Endodermal cell (in vitro differentiated cells): ENCODE measurements at regions not wholly inside any gene's neighbourhood (a gene's known extent, or its start where the extent isn't known, plus 50 kb on each side); places are given as distances from the start of the nearest gene placed in this dataset.

Experiments
- DNase-seq: peaks from one replicate; pipeline ENCODE4 v3.0.0-alpha.2; 2017
- H3K27ac ChIP-seq: 2 replicates; pipeline ENCODE4 v1.5.1; 2013; ENCODE audit warnings: mild to moderate bottlenecking, low read depth, low read length, moderate library complexity
- H3K27me3 ChIP-seq: 2 replicates; pipeline ENCODE4 v1.6.1; 2013; ENCODE audit warnings: mild to moderate bottlenecking, low read length, moderate library complexity; ENCODE audit not compliant: insufficient read depth, control insufficient read depth, poor library complexity, severe bottlenecking
- H3K36me3 ChIP-seq: 2 replicates; pipeline ENCODE4 v1.7.0; 2013; ENCODE audit warnings: mild to moderate bottlenecking, low read length, moderate library complexity; ENCODE audit not compliant: control insufficient read depth, insufficient read depth
- H3K4me1 ChIP-seq: one replicate; pipeline ENCODE4 v1.7.0; 2013; ENCODE audit warnings: low read length; ENCODE audit not compliant: control insufficient read depth, insufficient read depth
- H3K4me3 ChIP-seq: 2 replicates; pipeline ENCODE4 v1.5.1; 2013; ENCODE audit warnings: mild to moderate bottlenecking, low read length, moderate library complexity
- H3K9ac ChIP-seq: 2 replicates; pipeline ENCODE4 v1.6.1; 2013; ENCODE audit warnings: mild to moderate bottlenecking, low read length, moderate library complexity; ENCODE audit not compliant: poor library complexity, severe bottlenecking; ENCODE audit errors: extremely low read depth
- H3K9me3 ChIP-seq: 2 replicates; pipeline ENCODE4 v1.6.1; 2013; ENCODE audit warnings: mild to moderate bottlenecking, low read length, moderate library complexity; ENCODE audit not compliant: control insufficient read depth
- H3K27ac Mint-ChIP-seq: 2 replicates; pipeline ENCODE4 v1.8.0; 2020; ENCODE audit warnings: mixed read lengths
- H3K27me3 Mint-ChIP-seq: 2 replicates; pipeline ENCODE4 v1.8.0; 2021; ENCODE audit warnings: mild to moderate bottlenecking, mixed read lengths; ENCODE audit not compliant: insufficient read depth
- H3K36me3 Mint-ChIP-seq: 2 replicates; pipeline ENCODE4 v1.8.0; 2020; ENCODE audit warnings: low read depth, mixed read lengths
- H3K4me1 Mint-ChIP-seq: 2 replicates; pipeline ENCODE4 v1.8.0; 2020; ENCODE audit warnings: mixed read lengths
- H3K4me3 Mint-ChIP-seq: 2 replicates; pipeline ENCODE4 v1.8.0; 2020; ENCODE audit warnings: mild to moderate bottlenecking, moderate library complexity, mixed read lengths
- H3K9me3 Mint-ChIP-seq: 2 replicates; pipeline ENCODE4 v1.8.0; 2020; ENCODE audit warnings: mild to moderate bottlenecking, mixed read lengths
- WGBS, 2 experiments: methylation state at CpG; one replicate each; pipeline versions ENCODE4 v1.1.5 to v1.1.7; 2013; ENCODE audit warnings: missing lambda C conversion rate in 2 of 2, mixed read lengths in 1 of 2; ENCODE audit not compliant: insufficient coverage in 1 of 2, insufficient read length in 1 of 2; 5-methylcytosine and 5-hydroxymethylcytosine counted together
- TF ChIP-seq, protein P1 (sequence below): fragments of 200-600 bp; sonication (generic); conservative IDR thresholded peaks from 2 replicates; pipeline ENCODE4 v1.5.0; 2021; ENCODE audit warnings: antibody characterized with exemption, mild to moderate bottlenecking

DNA sequence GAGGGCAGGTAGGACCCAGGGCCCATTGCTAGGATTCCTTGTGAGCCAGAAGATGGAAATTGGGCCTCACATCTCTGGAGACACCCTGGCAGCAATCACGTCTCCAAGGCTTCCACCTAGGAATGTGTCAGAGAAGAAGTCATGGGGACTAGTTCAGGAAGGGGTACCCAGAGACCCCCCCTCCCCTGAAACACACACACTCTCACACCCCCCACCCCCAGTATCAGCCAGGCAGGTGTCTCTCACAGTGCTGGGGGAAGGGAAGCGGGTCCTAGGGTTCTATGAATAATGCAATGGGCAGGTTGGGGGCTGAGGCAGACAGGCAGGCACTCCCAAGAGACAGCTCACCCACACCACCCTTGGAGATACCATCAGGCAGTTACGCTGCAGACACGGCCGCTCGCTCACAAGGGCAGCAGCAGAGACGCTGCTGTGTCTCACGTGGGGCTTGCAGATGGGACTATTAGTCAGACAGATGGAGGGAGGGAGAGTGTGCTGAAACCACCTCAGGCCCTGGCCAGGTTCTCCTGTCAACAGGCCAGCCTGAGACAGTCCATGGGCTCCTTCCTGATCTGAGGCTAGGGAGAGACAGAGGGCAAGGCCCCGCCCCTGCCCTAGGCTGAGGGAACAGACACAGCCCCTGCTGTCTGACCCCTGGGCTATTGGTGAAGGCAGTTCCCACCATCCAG, 134.6 kb downstream of the CYP26B1 start:
- WGBS, 2 experiments, result 85 to 90% methylated on average over 3 to 9 of the region's 9 CpGs
- H3K4me1 ChIP-seq, result no peaks in the 10 kb centered on the region
- H3K9ac ChIP-seq, result no peak overlapping the region
- TF ChIP-seq, protein P1, sequence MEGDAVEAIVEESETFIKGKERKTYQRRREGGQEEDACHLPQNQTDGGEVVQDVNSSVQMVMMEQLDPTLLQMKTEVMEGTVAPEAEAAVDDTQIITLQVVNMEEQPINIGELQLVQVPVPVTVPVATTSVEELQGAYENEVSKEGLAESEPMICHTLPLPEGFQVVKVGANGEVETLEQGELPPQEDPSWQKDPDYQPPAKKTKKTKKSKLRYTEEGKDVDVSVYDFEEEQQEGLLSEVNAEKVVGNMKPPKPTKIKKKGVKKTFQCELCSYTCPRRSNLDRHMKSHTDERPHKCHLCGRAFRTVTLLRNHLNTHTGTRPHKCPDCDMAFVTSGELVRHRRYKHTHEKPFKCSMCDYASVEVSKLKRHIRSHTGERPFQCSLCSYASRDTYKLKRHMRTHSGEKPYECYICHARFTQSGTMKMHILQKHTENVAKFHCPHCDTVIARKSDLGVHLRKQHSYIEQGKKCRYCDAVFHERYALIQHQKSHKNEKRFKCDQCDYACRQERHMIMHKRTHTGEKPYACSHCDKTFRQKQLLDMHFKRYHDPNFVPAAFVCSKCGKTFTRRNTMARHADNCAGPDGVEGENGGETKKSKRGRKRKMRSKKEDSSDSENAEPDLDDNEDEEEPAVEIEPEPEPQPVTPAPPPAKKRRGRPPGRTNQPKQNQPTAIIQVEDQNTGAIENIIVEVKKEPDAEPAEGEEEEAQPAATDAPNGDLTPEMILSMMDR, result no peak
- peak; percentile 51 for DNase-seq
- Mint-ChIP-seq H3K9me3 (no peaks in the 10 kb centered on the region), H3K4me1 (peaks cover 15% of the 10 kb centered on the region), H3K4me3 (no peak overlapping the region), H3K36me3 (no peaks in the 10 kb centered on the region), H3K27ac (no peak overlapping the region), H3K27me3 (peaks cover 3% of the 10 kb centered on the region)
- H3K36me3 ChIP-seq, result no peaks in the 10 kb centered on the region
- no peak overlapping the region for H3K27ac ChIP-seq
- H3K27me3 ChIP-seq, result no peaks in the 10 kb centered on the region
- no peak overlapping the region for H3K4me3 ChIP-seq
- H3K9me3 ChIP-seq, result no peaks in the 10 kb centered on the region

GRCh38 chr2:72011791-72012190, 135.9 kb downstream of the CYP26B1 start:
- Mint-ChIP-seq H3K27me3 (peaks cover 3% of the 10 kb centered on the region), H3K4me3 (no peak overlapping the region), H3K27ac (no peak overlapping the region), H3K9me3 (no peaks in the 10 kb centered on the region), H3K36me3 (no peaks in the 10 kb centered on the region), H3K4me1 (peaks cover 20% of the 10 kb centered on the region)
- Histone ChIP-seq H3K27ac (no peak overlapping the region), H3K9ac (no peak overlapping the region), H3K4me1 (no peaks in the 10 kb centered on the region), H3K27me3 (no peaks in the 10 kb centered on the region), H3K9me3 (no peaks in the 10 kb centered on the region), H3K36me3 (no peaks in the 10 kb centered on the region), H3K4me3 (no peak overlapping the region)
- DNase-seq, result no peak
- TF ChIP-seq, protein P1, result no peak
- 96% methylated on average over 6 of the region's 6 CpGs; no CpG with 5 or more reads in 1 of the 2 experiments for WGBS, 2 experiments

- H3K27me3 Mint-ChIP-seq, result peaks cover 3% of the 10 kb centered on the region
- WGBS, 2 experiments, result 94% methylated on average over 3 of the region's 3 CpGs; no CpG with 5 or more reads in 1 of the 2 experiments
- TF ChIP-seq, protein P1, result no peak
- H3K4me3 ChIP-seq, result no peak overlapping the region
- no peaks in the 10 kb centered on the region for H3K36me3 Mint-ChIP-seq
- no peak overlapping the region for H3K9ac ChIP-seq
- DNase-seq, result no peak
- peaks cover 24% of the 10 kb centered on the region for H3K4me1 Mint-ChIP-seq
- H3K36me3 ChIP-seq, result no peaks in the 10 kb centered on the region
- no peaks in the 10 kb centered on the region for H3K4me1 ChIP-seq
- no peak overlapping the region for H3K4me3 Mint-ChIP-seq
- no peak overlapping the region for H3K27ac Mint-ChIP-seq
- H3K9me3 Mint-ChIP-seq, result no peaks in the 10 kb centered on the region
- H3K27me3 ChIP-seq, result no peaks in the 10 kb centered on the region
- no peaks in the 10 kb centered on the region for H3K9me3 ChIP-seq
- H3K27ac ChIP-seq, result no peak overlapping the region
Observed at GRCh38 chr2:72011370-72011689, 136.3 kb downstream of the CYP26B1 start.
